Naive thymus-derived CD4-positive, alpha-beta T cell (primary cell): ENCODE measurements at regions not wholly inside any gene's neighbourhood (a gene's known extent, or its start where the extent isn't known, plus 50 kb on each side); places are given as distances from the start of the nearest gene placed in this dataset.

Experiments
- ATAC-seq: fragments of 150-1000 bp; cut with Tn5 transposase; 2 replicates; pipeline ENCODE4 v1.10.0; 2021; ENCODE audit warnings: mild to moderate bottlenecking, moderate library complexity
- CTCF ChIA-PET: fragments of 350-600 bp; sonication (Branson Sonifier 250); formaldehyde crosslinking; loops from one replicate; lab custom pipeline; 2021; ENCODE audit warnings: antibody characterized with exemption; lab: Charles Lee
- POLR2A ChIA-PET: fragments of 350-600 bp; sonication (Branson Sonifier 250); formaldehyde crosslinking; loops from one replicate; lab custom pipeline; 2021; ENCODE audit warnings: antibody characterized with exemption, inconsistent platforms; lab: Charles Lee
- DNase-seq, 9 donors: peaks; one replicate each; pipeline versions ENCODE4 v3.0.0 to v3.0.0-alpha.2; 2020 to 2022; ENCODE audit warnings: mixed read lengths in 1 of 9
- H3K27ac ChIP-seq: one replicate; pipeline ENCODE4 v1.7.0; 2013; ENCODE audit warnings: mild to moderate bottlenecking, low read depth, low read length, moderate library complexity
- H3K27me3 ChIP-seq, 2 donors: one replicate each; pipeline ENCODE4 v1.7.0; 2013; ENCODE audit warnings: low read length in 2 of 2, mild to moderate bottlenecking in 2 of 2, moderate library complexity in 2 of 2; ENCODE audit not compliant: control insufficient read depth in 2 of 2, insufficient read depth in 2 of 2
- H3K36me3 ChIP-seq, 3 experiments: 1 replicate in 2 of 3; 2 replicates in 1 of 3; pipeline ENCODE4 v1.7.0; 2013; ENCODE audit warnings: low read length in 3 of 3, mild to moderate bottlenecking in 3 of 3, moderate library complexity in 1 of 3; ENCODE audit not compliant: insufficient read depth in 3 of 3, control insufficient read depth in 2 of 3
- H3K4me1 ChIP-seq, 2 donors: one replicate each; pipeline ENCODE4 v1.7.0; 2013; ENCODE audit warnings: low read length in 2 of 2, mild to moderate bottlenecking in 2 of 2, moderate library complexity in 1 of 2; ENCODE audit not compliant: control insufficient read depth in 2 of 2, insufficient read depth in 2 of 2
- H3K4me3 ChIP-seq: 2 replicates; pipeline ENCODE4 v1.7.0; 2013; ENCODE audit warnings: mild to moderate bottlenecking, low read length
- H3K9me3 ChIP-seq, 3 experiments: 1 replicate in 2 of 3; 2 replicates in 1 of 3; pipeline ENCODE4 v1.7.0; 2013; ENCODE audit warnings: low read length in 3 of 3; ENCODE audit not compliant: control insufficient read depth in 2 of 3
- H3K27ac Mint-ChIP-seq, 9 donors: one replicate each; pipeline ENCODE4 v1.8.0; 2020 to 2022; ENCODE audit warnings: mixed read lengths in 9 of 9, mild to moderate bottlenecking in 8 of 9, moderate library complexity in 5 of 9, inconsistent platforms in 2 of 9
- H3K27me3 Mint-ChIP-seq, 5 donors: one replicate each; pipeline ENCODE4 v1.8.0; 2021 to 2022; ENCODE audit warnings: mixed read lengths in 5 of 5, mild to moderate bottlenecking in 1 of 5
- H3K36me3 Mint-ChIP-seq, 5 donors: one replicate each; pipeline ENCODE4 v1.8.0; 2020 to 2022; ENCODE audit warnings: mixed read lengths in 5 of 5, mild to moderate bottlenecking in 3 of 5, inconsistent platforms in 1 of 5
- H3K4me1 Mint-ChIP-seq, 7 donors: one replicate each; pipeline ENCODE4 v1.8.0; 2020 to 2022; ENCODE audit warnings: mixed read lengths in 7 of 7, mild to moderate bottlenecking in 3 of 7, inconsistent platforms in 1 of 7
- H3K4me3 Mint-ChIP-seq, 10 donors: one replicate each; pipeline ENCODE4 v1.8.0; 2020 to 2022; ENCODE audit warnings: mild to moderate bottlenecking in 10 of 10, mixed read lengths in 10 of 10, moderate library complexity in 6 of 10, inconsistent platforms in 2 of 10
- H3K9me3 Mint-ChIP-seq, 11 donors: one replicate each; pipeline ENCODE4 v1.8.0; 2020 to 2022; ENCODE audit warnings: mixed read lengths in 11 of 11, mild to moderate bottlenecking in 4 of 11, inconsistent platforms in 1 of 11, moderate library complexity in 1 of 11
- intact Hi-C, 2 donors: fragments of 100-400 bp; cut with micrococcal nuclease; formaldehyde crosslinking; loops; one replicate each; pipeline ENCODE4 v1.15.1; 2023

- H3K27ac ChIP-seq, result no peak overlapping the region
Measured at GRCh38 chr18:2304378-2305175, 266.7 kb downstream of the METTL4 start.

DNA sequence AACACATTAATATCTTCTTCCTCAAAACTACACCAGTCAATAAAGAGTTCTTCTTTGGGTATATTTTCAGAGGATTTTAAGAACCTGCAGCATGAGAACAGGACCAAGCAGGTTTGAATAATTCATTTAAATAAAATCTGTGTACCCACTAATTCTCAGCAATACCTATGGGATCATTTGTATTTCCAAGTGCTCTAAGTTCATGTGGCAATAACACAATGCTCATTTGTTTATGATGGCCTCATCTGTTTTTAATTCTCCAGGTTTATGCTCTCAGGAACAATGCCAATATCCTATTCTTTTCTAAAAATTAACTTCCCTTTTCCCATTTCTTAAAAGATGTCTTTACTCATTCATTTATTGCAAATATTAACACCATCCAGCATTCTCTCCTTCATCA is 264.7 kb downstream of the METTL4 start:
- Mint-ChIP-seq H3K4me1 (no peaks in the 10 kb centered on the region), H3K36me3 (no peaks in the 10 kb centered on the region), H3K4me3 (no peak overlapping the region), H3K27me3 (peaks cover 17 to 45% (median 44%) of the 10 kb centered on the region in 5 donors), H3K9me3 (no peaks in the 10 kb centered on the region), H3K27ac (no peak overlapping the region)
- POLR2A ChIA-PET, result no interaction called here
- CTCF ChIA-PET, result no interaction called here
- Histone ChIP-seq H3K27me3 (no peaks in the 10 kb centered on the region), H3K4me3 (no peak overlapping the region), H3K27ac (no peak overlapping the region), H3K9me3 (no peaks in the 10 kb centered on the region), H3K36me3 (no peaks in the 10 kb centered on the region), H3K4me1 (no peaks in the 10 kb centered on the region)
- intact Hi-C loops, result no loop called here
- ATAC-seq (no peak), DNase-seq (no peak)

More at GRCh38 chr18:2304378-2305175, 266.7 kb downstream of the METTL4 start:
- ChIA-PET CTCF (no interaction called here), POLR2A (no interaction called here)
- intact Hi-C loops, result no loop called here
- no peaks in the 10 kb centered on the region for H3K36me3 ChIP-seq
- no peak for DNase-seq
- Mint-ChIP-seq H3K36me3 (no peaks in the 10 kb centered on the region), H3K9me3 (no peaks in the 10 kb centered on the region), H3K4me1 (no peaks in the 10 kb centered on the region), H3K4me3 (no peak overlapping the region), H3K27ac (no peak overlapping the region), H3K27me3 (peaks cover 22 to 46% (median 44%) of the 10 kb centered on the region in 5 donors)
- H3K9me3 ChIP-seq, result no peaks in the 10 kb centered on the region
- H3K27me3 ChIP-seq, result no peaks in the 10 kb centered on the region
- ATAC-seq, result no peak
- no peaks in the 10 kb centered on the region for H3K4me1 ChIP-seq
- H3K4me3 ChIP-seq, result no peak overlapping the region

- ChIA-PET CTCF (no interaction called here), POLR2A (no interaction called here)
- ATAC-seq (no peak), DNase-seq (no peak)
- no peaks in the 10 kb centered on the region for H3K36me3 Mint-ChIP-seq
- intact Hi-C loops, result no loop called here
- no peaks in the 10 kb centered on the region for H3K9me3 Mint-ChIP-seq
- Histone ChIP-seq H3K4me1 (no peaks in the 10 kb centered on the region), H3K27me3 (no peaks in the 10 kb centered on the region), H3K9me3 (no peaks in the 10 kb centered on the region), H3K4me3 (no peak overlapping the region), H3K27ac (no peak overlapping the region), H3K36me3 (no peaks in the 10 kb centered on the region)
- peaks cover 10 to 48% (median 36%) of the 10 kb centered on the region in 5 donors for H3K27me3 Mint-ChIP-seq
- H3K4me1 Mint-ChIP-seq, result peaks cover 0 to 3% (median 0%) of the 10 kb centered on the region in 7 donors
- no peak overlapping the region for H3K27ac Mint-ChIP-seq
- no peak overlapping the region for H3K4me3 Mint-ChIP-seq
Measured at GRCh38 chr18:2310886-2311285, 260.4 kb downstream of the METTL4 start.

DNA sequence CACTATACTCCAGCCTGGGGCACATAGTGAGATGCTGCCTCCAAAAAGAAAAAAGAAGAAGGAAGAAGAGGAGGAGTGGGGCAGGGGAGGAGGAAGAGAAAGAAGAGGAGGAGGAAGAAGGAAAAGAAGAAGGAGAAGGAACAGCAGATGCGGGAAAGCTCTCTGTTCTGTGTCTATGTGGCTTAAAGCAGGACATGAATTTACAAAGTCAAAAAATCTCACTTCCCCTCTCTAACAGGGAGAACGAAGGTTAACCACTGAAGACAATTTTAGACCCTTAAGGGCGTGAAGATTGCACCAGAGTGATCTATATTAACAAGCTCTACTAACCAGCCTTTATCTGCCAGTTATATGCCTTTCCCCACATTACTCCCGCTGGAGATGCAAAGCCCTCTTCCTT is 258.9 kb downstream of the METTL4 start:
- H3K4me1 ChIP-seq, result no peaks in the 10 kb centered on the region
- CTCF ChIA-PET, result no interaction called here
- Mint-ChIP-seq H3K4me1 (peaks cover 0 to 3% (median 0%) of the 10 kb centered on the region in 7 donors), H3K4me3 (no peak overlapping the region), H3K9me3 (no peaks in the 10 kb centered on the region), H3K27me3 (peaks cover 6 to 55% (median 38%) of the 10 kb centered on the region in 5 donors), H3K36me3 (no peaks in the 10 kb centered on the region), H3K27ac (peak overlapping the region in 1 of 9 donors; percentile 59)
- POLR2A ChIA-PET, result no interaction called here
- no peaks in the 10 kb centered on the region for H3K9me3 ChIP-seq
- H3K27me3 ChIP-seq, result no peaks in the 10 kb centered on the region
- H3K36me3 ChIP-seq, result no peaks in the 10 kb centered on the region
- no peak overlapping the region for H3K4me3 ChIP-seq
- DNase-seq, result no peak
- ATAC-seq, result no peak
- no peak overlapping the region for H3K27ac ChIP-seq
- intact Hi-C loops, result no loop called here

DNA sequence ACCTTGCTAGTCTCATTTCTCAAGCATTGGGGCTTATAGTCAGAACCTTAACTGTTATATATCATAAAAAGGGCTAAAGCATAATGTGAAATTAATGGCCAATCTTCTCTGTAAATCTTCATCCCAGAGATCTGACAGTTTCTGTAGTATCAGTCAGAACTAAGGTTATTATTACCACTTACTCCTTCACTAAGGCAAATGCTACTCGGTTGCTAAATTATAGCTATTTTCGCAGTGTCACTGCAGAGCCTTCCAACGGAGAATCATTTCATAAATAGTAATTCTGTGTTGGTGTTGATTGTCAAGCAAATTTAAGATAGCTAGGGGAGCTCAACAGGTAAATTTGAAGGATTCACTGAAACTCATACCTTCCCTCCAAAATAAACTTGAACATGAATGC is 258.0 kb downstream of the METTL4 start:
- peaks cover 0 to 3% (median 0%) of the 10 kb centered on the region in 7 donors for H3K4me1 Mint-ChIP-seq
- ATAC-seq, result no peak
- no peaks in the 10 kb centered on the region for H3K9me3 ChIP-seq
- intact Hi-C loops, result no loop called here
- no peak overlapping the region for H3K27ac ChIP-seq
- no peaks in the 10 kb centered on the region for H3K36me3 Mint-ChIP-seq
- H3K36me3 ChIP-seq, result no peaks in the 10 kb centered on the region
- H3K4me3 ChIP-seq, result no peak overlapping the region
- no peak overlapping the region for H3K4me3 Mint-ChIP-seq
- CTCF ChIA-PET, result no interaction called here
- H3K9me3 Mint-ChIP-seq, result no peaks in the 10 kb centered on the region
- no peaks in the 10 kb centered on the region for H3K27me3 ChIP-seq
- H3K27ac Mint-ChIP-seq, result no peak overlapping the region
- POLR2A ChIA-PET, result no interaction called here
- H3K4me1 ChIP-seq, result no peaks in the 10 kb centered on the region
- DNase-seq, result no peak
- H3K27me3 Mint-ChIP-seq, result peaks cover 6 to 54% (median 40%) of the 10 kb centered on the region in 5 donors

DNA sequence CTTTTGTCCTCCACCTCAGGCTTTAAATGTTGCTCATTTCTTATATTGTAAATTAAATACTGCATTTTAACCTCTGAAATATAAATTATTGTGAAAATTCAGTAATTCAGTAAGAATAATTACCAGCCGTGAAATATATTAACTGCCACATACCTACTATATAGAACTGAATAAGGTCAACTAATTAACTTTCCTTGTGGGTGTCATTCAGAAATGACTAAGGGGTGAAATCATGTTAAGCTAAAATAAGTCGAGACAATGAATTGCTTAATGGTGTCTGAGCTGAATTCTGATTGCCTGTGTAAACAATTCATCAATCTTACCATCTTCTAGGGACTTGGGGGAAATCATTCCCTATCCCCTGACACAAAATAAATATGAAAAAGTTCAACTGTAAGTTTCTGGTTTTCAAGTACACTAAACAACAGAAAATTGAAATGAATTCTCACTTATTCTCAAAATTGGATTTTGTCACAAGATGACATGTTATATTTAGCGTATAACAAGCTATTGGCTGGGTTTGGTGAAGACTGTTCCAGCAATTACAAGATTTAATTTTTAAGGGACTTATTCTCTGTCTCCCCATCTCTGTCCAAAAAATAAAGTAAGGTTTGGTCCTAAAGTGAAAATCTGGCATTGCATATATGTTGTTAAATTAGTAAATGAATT is 255.1 kb downstream of the METTL4 start:
- no peak for ATAC-seq
- CTCF ChIA-PET, result no interaction called here
- Mint-ChIP-seq H3K4me1 (peaks cover 0 to 3% (median 0%) of the 10 kb centered on the region in 7 donors), H3K27ac (no peak overlapping the region), H3K27me3 (peaks cover 8 to 55% (median 47%) of the 10 kb centered on the region in 5 donors), H3K4me3 (no peak overlapping the region), H3K36me3 (peaks cover 0 to 4% (median 0%) of the 10 kb centered on the region in 5 donors), H3K9me3 (peaks cover 0 to 9% (median 2%) of the 10 kb centered on the region in 11 donors)
- no peak for DNase-seq
- H3K27ac ChIP-seq, result no peak overlapping the region
- H3K27me3 ChIP-seq, result no peaks in the 10 kb centered on the region
- POLR2A ChIA-PET, result no interaction called here
- H3K36me3 ChIP-seq, result no peaks in the 10 kb centered on the region
- H3K4me1 ChIP-seq, result no peaks in the 10 kb centered on the region
- no peak overlapping the region for H3K4me3 ChIP-seq
- H3K9me3 ChIP-seq, result no peaks in the 10 kb centered on the region
- intact Hi-C loops, result no loop called here
